ENCODE measurements at regions not wholly inside any gene's neighbourhood (a gene's known extent, or its start where the extent isn't known, plus 50 kb on each side); places are given as distances from the start of the nearest gene placed in this dataset.
"Not testable (repeated sequence)": the region's sequence is repeated elsewhere in the genome, so short reads cannot be mapped to it uniquely, and the experiment has no call there.

DNA sequence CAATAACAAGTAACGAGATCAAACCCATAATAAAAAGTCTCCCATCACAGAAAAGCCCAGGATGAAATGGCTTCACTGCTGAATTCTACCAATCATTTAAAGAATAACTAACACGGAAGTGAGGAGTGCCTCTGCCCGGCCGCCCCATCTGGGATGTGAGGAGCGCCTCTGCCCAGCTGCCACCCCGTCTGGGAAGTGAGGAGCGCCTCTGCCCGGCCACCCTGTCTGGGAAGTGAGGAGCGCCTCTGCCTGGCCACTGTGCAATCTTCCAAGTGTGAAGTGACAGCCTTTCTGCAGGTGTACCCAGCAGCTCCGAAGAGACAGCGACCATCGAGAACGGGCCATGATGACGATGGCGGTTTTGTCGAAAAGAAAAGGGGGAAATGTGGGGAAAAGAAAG, 528.8 kb upstream of the GRIA3 start:
- DNase-seq (ENCODE audit: low spot score), result not testable (repeated sequence)

DNA sequence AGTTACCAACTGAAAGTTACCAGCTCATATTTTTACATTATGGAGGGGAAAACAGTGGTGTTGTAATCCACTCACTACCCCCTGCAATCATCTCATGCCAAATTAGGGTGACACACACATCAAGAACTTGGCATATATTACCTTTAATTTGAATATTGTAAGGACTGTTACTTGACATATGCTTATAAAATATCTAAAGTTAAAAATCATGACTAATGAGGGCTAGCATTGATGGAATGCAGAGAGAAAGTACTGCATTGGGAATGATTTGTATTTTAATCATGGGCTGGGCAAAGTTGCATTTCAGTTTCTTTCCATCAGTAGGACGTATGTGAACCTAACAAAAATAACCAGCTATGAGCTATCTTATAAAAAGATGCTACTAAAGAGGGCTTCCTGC, 517.5 kb upstream of the GRIA3 start:
- no peak for DNase-seq (ENCODE audit: low spot score)

DNA sequence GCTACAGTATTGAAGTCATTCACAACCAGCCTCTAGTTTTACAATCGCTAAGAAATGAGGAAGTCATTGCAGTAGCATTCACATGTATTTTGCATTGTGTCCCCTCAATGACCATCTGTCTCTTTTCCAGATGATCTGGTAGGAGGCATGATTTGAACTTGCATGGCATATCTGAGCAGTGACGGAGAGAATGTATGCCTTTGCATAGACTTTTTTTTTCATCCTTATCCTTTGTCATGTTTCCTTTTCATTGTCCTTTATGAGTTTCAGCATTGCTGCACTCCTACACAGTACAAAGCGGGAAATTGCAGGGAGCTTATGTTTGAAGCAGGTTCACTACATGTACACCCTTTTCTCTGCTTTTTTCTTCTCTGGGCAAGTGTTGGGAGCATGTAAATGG, 516.4 kb upstream of the GRIA3 start:
- DNase-seq (ENCODE audit: low spot score), result no peak

DNA sequence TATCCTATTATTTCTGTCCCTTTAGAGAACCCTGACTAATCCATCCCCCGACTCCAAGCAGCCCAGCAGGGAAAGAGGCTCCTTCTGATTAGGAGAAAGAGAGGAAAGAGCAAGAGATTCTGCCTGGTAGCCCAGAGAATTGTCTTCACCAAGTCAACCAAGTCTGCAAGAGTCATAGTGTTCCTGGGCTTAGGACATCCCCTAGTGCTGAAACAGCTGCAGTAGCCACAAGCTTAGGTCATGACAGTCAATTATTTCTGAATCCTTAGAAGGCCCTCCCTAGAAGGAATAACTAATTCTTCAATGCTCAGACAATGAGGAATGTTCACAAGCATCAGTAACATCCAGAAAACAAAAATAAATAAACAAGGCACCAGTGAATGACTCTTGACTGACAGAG, 480.3 kb upstream of the GRIA3 start:
- DNase-seq (ENCODE audit: low spot score), result no peak

DNA sequence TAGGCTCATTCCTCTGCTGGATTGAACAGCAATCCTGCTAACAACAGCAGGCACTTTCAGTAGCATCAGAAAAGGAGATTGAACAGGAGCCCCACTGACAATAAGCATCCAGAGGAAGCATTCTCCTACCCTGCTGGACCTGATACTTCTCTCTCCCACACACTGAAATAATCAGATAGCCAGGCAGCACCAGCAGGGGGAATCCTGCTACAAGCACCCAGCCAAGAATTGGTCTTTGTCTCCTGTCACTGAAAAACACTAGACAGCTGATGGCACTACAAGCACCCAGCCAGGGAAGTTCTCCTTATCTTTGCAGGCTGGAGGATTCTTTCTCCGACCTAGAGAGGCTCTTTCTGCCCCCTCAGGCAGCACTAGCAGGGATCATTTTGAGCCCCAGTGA, 444.3 kb upstream of the GRIA3 start:
- DNase-seq (ENCODE audit: low spot score), result no peak

DNA sequence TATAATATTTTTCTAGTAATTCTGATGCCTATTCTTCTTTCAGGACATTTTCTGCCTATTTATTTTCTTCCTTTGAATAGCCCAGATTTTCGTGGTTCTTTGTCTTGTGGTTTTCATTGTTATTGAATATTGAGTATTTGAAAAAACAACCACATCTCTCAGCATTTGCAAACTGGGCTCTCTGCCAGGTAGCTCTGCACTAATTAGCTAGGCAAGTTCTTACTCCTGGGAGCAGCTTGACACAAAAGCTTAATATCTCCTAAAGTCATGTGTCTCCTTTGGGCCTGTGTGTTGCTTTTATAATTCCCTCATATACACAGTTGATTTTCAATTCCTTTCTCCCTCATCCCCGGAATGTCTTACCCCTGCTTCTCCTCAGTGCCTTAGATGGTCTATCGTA, 413.5 kb upstream of the GRIA3 start:
- DNase-seq (ENCODE audit: low spot score), result no peak

DNA sequence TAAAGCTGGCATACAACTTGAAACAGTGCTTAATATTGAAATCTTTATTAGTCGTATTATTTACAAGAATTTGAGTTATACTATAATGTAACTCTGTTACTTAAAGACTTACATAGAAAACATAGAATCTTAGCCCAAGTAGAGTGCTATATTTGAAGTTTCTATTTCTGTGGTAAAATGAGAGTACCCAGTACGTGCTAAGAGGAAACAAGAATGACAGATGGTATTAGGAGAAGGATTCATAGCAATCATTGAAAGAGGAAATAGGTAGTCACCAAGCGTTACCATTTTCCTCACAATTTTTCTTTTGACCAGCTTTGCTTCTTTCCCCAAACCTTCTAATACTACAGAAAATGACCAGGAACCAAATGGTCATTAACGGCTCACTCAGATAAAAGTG, 412.1 kb upstream of the GRIA3 start:
- DNase-seq (ENCODE audit: low spot score), result no peak

DNA sequence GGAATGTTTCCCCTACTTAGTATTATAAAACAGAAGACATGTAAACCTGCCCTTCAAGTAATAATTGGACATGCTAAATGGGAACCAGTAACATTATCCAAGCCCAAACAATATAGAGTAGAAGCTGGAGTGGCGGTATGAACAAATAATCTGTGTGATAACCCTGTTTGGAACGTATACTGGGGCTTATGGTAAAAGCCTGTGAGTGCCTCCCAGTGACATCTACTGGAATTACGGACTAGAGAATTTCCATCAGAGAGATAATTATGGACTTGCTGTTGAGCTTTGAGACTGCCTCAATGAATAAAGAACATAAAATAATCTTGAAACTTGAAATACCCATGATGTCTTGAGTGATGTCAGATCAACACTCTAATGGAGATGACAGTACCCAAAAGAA, 406.3 kb upstream of the GRIA3 start:
- DNase-seq (ENCODE audit: low spot score), result no peak

DNA sequence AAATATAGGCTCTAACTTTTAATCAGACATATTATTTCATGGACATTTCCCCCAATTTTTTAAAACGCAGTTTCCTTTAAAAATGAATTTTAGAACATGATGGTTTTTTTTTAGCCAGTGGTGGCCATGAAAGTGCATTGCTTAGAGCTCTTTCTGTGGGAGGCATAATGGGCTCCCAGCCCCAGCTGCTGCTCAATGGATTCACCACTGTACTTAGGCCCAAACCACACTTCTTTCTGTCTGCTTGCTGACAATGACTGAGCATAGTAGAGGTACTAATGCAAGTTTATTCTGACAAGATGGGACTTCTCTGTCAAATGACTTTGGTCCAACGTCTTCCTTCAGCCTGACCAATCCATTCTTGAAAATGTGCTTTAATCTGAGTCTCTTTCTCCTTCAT, 400.2 kb upstream of the GRIA3 start:
- DNase-seq (ENCODE audit: low spot score), result no peak

DNA sequence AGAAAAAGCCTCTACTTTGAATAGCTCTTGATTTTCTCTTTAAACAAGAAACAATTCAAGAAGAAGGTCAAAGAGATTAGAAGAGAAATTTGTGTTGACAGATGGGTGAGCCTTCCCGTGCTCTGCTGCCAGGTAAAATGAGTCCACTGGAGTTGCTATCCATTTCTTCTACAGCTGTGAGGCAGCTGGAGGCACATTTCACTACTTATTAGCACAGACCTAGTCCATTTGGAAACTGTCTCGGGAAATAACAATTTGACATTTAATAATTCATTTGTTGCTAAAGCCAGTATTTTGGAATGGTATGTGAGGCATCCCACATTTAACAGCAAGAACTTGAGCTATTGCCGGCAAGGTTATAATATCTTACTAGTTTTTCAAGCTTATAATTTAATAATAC, 396.8 kb upstream of the GRIA3 start:
- no peak for DNase-seq (ENCODE audit: low spot score)

DNA sequence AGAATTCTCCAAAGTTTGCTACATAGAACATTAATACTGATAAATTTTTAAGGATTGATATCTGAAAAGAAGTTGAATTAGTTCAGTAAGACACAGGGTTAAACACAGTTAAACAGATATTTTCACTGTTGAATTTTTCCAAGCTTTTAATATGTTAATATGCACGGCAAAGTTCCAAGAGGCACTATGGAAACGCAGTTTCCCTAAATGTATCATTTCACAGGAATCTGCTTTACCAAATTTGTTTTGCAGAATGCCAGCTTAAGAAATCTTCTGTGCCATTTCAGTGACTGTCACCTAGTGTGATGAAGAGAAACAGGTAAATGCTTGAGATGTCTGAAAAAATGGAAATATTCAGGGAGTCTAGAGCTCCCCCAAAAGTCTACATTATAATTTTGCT, 395.9 kb upstream of the GRIA3 start:
- DNase-seq (ENCODE audit: low spot score), result no peak

DNA sequence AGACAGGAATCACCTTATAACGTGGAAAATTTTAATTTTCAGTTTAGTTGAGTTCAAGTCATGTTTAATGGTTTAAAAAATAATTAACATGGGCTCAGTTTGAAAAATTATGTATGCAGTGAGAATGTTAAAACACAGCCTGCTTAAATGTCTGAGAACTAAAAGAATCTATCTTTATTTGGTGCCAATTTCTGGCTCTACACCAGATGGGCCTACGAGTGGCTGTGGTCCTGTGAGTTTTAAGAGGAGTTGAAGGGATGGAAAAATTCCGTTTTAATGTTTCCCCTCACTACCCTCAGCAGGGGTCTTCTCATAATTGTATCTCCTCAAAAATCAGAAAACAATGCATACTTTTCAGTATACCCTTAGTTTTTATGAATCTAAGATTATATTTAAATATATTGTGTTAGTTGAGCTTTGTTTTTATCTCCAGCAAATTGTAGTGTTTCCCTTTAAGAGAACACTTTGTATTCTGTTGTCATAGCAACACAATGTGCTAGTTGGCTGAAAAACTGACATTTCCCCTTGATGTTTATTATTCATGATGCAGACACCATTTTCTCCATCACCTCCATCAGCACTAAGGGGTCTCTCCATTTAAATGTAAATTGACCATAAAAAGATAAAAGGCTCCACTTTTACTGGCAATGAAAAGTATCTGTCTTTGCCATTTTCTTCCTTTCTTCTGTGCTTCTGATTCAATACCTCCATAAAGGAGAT, 393.5 kb upstream of the GRIA3 start:
- DNase-seq (ENCODE audit: low spot score), result no peak

DNA sequence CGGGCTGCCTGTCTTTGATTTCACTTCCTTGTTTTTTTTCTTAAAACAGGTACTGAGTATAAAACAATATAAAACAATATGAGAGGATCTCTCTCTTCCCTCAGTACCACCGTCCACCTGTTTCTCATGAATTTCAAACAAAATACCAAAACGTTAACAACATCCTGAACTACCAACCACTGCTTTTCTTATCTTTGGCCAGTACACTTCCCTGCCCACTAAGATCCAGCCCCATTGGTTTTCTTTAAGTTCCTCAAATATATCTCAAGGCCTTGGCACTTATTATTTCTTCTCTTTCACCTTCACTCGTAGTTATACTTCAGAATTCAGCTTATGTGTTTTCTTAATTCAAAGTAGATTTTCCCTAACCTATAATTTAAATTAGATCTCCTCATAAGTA, 370.2 kb upstream of the GRIA3 start:
- DNase-seq (ENCODE audit: low spot score), result no peak

DNA sequence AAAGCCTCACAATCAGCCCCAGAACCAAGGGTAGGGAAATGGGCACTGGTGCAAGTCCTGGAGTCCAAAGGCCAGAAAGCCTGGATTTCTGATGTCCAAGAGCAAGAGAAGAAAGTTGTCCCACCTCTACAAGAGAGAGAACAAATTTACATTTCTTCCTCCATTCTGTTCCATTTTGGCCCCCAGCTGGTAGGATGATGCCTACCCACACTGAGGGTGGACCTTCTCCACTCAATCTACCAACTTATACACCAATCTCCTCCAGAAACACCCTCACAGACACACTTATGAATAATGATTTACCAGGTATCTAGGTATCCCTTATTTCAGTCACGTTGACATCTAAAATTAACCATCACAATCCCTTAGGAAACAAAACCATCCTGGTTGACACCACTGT, 367.8 kb upstream of the GRIA3 start:
- DNase-seq (ENCODE audit: low spot score), result no peak

DNA sequence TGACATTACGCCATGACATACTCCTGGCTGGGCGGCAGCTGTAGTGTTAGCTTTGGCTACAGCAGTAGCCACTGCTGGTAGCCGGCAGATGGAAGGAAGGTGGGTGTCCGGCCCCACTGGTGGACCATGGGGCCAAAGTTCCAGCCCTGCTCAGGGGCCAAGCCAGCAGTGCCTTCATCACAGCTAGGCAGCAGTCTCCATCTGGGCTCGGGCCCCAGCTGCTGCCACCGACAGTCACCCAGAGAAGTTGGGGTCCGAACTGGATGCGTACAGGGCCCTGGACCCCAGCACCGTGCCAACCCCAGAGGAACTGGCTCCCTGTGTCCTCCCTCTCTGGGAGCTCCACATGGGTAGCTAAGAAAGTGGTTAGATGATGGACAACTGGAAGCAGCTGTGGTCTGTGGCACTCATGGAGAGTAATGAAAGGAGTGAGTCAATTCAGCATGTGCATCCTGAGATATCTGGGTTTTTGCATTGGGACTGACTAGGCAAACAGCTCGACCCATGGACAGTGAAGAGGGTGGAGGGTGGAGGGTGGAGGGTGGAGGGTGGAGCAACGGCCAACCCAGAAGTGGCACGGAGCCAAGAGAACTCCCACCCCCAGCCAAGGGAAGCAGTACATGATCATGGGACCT, 366.6 kb upstream of the GRIA3 start:
- DNase-seq (ENCODE audit: low spot score), result peak; percentile 77

DNA sequence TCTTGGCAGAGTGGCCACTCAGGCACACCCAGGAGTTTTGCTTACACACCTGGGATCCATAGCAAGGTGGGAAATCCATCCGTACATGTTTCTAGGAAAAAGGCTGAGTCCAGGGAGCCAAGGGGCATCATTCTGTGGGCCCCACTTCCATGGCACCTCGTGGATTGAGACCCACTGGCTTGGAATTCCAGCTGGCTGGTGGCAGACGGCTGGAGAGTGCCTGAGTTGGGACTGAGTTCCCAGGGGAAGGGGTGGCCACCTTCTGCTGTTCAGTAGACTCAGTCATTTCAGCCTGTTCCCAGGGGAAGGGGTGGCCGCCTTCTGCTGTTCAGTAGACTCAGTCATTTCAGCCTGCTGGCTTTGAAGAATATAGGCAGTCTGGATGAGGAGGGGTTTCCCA, 366.0 kb upstream of the GRIA3 start:
- DNase-seq (ENCODE audit: low spot score), result no peak

DNA sequence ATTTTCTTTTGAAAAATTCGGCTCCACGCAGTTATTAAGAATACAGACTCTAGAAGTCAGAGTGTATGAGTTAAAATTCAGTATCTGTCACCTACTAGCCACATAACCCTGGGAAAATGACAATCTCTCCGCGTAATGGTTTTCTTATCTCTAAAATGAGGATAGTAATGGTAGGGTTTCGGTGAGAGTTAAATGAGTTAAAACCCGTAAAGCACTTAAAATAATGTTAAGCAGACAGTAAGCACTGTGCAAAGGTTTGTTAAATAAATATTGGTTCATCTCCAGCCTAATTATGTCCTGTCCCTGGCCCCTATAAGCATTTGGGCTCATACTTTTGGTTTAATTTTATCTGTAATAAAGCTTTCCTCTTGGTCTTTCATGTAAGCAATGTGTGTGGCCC, 350.8 kb upstream of the GRIA3 start:
- DNase-seq (ENCODE audit: low spot score), result no peak

DNA sequence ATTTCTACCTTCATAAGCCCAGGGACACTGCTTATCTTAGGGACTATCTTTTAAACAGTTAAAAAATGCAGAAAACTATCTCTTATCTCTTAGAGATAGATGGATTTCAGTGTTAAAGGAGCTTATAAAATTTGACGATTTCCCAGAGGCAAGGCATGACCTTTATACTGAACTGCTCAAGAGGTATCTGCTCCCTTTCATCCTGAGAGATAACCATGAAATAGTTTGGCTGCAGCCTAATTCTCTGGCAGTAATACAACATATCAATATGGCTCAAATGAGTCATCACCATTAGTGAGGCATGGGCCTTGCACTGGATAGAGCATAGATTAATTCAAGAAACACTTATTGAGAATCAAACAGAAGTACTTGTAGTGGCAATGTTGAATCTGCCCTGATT, 348.2 kb upstream of the GRIA3 start:
- DNase-seq (ENCODE audit: low spot score), result no peak

DNA sequence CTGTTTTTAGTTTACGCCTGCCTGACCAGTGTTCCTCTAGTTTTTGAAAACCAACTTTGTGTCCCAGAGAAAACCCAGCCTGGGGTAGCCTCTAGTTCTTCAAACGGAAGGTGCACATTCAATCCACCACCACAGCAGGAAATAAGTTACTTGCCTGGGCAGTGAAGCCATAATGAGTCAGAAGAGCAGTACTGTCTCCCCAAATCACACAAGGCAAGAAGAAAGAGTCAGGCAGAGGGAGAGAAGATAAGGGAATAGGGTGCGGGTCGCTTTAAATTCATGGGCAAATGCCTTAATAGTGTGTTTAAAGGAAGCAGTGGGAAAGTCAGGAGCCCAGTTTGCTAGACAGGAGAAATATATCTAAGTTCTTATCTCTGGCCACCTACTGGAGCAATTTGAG, 333.8 kb upstream of the GRIA3 start:
- DNase-seq (ENCODE audit: low spot score), result no peak

DNA sequence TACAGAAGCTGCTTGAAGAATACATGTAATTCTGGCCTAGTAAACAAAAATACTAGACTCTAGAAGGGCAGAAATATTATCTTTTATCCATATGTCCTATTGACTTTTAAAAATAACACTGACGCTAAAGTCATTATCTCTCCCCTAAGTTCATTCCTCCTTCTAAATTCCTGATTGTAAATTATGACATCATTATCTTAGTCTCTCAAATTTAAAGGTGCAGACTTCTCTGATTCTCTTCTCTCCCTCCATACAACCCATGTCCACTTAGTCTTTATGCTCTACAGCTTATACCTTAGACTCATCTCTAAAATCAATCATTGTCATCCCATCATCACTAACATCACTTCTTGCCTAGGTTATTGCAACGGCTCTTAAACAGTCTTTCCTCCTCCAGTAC, 327.9 kb upstream of the GRIA3 start:
- no peak for DNase-seq (ENCODE audit: low spot score)

DNA sequence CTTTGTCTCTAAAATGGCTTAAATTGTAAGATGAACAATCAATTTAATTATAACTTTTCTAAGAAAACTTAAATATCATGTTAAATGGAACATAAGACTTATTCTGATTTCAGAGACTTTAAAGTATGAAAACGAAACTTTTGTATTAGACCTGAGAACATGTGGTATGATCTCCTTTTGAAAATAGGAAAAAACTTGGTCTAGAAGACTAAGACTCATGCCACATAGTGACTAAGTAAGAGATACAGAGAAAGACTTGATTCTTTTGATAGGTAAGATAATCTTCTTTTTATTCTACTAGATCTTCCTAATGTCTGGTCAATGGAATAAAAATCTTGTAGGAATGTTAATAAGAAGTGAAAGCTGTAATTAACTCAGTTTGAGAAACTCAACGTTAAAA, 326.3 kb upstream of the GRIA3 start:
- no peak for DNase-seq (ENCODE audit: low spot score)

DNA sequence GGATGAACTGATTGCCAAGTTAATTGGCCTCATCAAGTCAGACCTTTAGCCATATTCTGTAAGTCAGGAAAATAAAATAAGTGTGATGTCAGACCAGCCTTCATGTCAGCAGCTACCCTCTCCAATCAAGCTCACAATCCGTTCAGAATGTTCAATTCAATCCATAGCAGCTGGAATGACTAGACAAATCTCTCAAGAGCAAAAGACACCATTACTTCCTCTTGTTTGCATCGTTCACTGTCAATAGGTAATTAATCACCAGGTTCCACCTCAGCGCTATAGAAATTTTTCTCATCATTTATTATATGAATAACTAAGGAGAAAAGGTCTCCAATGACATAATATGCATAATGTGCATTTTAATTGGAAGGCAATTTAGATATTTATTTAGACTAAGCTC, 321.0 kb upstream of the GRIA3 start:
- no peak for DNase-seq (ENCODE audit: low spot score)

DNA sequence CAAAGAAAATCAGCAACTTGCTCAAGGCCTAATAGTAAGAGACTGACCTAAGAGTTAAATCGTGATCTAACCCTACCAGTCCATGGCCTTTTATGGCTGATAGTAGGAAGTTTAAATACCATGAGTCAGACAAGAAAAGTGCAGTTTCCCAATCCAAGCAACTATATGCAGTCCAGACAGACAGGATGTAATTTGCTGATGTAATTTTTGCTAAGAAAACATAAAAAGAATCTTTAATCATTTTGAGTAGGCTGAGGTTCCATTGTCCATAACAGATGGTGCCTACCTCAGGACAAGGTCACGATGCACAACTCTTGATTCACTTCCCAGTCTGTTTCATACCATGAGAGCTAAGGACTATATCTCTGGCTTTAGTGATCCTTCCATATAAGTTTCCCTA, 317.5 kb upstream of the GRIA3 start:
- DNase-seq (ENCODE audit: low spot score), result no peak

DNA sequence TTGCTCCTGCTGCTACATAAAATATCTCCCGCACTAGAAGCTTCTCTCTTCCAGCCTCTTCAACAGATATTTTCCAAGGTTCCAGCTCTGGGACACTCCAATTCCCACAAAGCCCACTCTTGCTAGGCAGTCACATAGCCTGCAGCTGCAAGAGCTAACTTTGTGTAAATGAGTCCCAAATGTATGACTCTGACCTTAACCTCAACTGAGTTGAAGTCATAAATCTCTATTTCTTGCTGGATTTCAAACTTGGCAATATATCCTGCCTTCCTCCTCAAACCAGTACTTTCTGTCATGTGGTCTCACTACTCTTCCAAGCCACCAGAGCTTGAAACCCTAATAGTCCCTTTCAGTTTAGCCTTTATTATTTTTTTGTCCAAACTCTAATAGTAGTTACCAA, 315.4 kb upstream of the GRIA3 start:
- no peak for DNase-seq (ENCODE audit: low spot score)
